Glutamatergic neuron (in vitro differentiated cells): ENCODE measurements at regions not wholly inside any gene's neighbourhood (a gene's known extent, or its start where the extent isn't known, plus 50 kb on each side); places are given as distances from the start of the nearest gene placed in this dataset.

ENCODE experiments used
- DNase-seq: peaks from one replicate; pipeline ENCODE4 v3.0.0; 2022
- H3K27ac Mint-ChIP-seq: one replicate; pipeline ENCODE4 v1.8.0; 2020; ENCODE audit warnings: mild to moderate bottlenecking, mixed read lengths, inconsistent platforms; ENCODE audit not compliant: unreplicated experiment
- H3K27me3 Mint-ChIP-seq: one replicate; pipeline ENCODE4 v1.8.0; 2020; ENCODE audit warnings: mild to moderate bottlenecking, moderate library complexity, mixed read lengths, inconsistent platforms; ENCODE audit not compliant: unreplicated experiment
- H3K36me3 Mint-ChIP-seq: one replicate; pipeline ENCODE4 v1.8.0; 2020; ENCODE audit warnings: mild to moderate bottlenecking, mixed read lengths, inconsistent platforms; ENCODE audit not compliant: unreplicated experiment
- H3K4me1 Mint-ChIP-seq: one replicate; pipeline ENCODE4 v1.8.0; 2020; ENCODE audit warnings: mild to moderate bottlenecking, low read depth, mixed read lengths, inconsistent platforms; ENCODE audit not compliant: unreplicated experiment
- H3K4me3 Mint-ChIP-seq: one replicate; pipeline ENCODE4 v1.8.0; 2020; ENCODE audit warnings: mild to moderate bottlenecking, mixed read lengths, inconsistent platforms; ENCODE audit not compliant: unreplicated experiment
- H3K9me3 Mint-ChIP-seq: one replicate; pipeline ENCODE4 v1.8.0; 2020; ENCODE audit warnings: mild to moderate bottlenecking, moderate library complexity, mixed read lengths, inconsistent platforms; ENCODE audit not compliant: unreplicated experiment
- CTCF ChIP-seq: fragments of 200-600 bp; sonication (generic); IDR thresholded peaks from one replicate; pipeline ENCODE4 v1.5.0; 2021; ENCODE audit not compliant: partially characterized antibody, unreplicated experiment

DNA sequence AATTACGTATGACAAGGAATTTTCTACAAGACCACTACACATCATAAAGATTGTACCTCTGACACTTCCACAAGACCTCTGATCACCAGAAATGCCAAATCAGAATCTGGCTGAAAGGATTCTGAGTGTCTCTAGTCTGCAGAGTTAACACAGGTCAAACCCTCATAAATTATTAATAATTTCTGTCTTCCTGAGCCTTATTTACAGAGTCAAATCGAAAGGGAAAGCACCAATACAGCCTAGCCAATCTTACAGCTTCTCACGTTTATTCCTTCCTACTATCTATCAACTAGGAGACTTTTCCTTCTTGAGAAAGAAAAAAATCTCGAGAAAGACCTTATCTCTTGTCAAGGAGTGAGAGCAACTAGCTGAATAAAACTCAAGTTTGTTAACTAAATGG is 2151.6 kb downstream of the MRPL39 start:
- Mint-ChIP-seq H3K4me3 (no peak overlapping the region), H3K9me3 (no peaks in the 10 kb centered on the region), H3K4me1 (peaks cover 5% of the 10 kb centered on the region), H3K27ac (no peak overlapping the region), H3K36me3 (no peaks in the 10 kb centered on the region), H3K27me3 (no peaks in the 10 kb centered on the region)
- no peak for TF ChIP-seq CTCF
- no peak for DNase-seq

- DNase-seq, result peak; percentile 64
- no peaks in the 10 kb centered on the region for H3K27me3 Mint-ChIP-seq
- TF ChIP-seq CTCF, result peak; percentile 58
- no peak overlapping the region for H3K4me3 Mint-ChIP-seq
- H3K36me3 Mint-ChIP-seq, result no peaks in the 10 kb centered on the region
- H3K4me1 Mint-ChIP-seq, result peaks cover 5% of the 10 kb centered on the region
- H3K9me3 Mint-ChIP-seq, result no peaks in the 10 kb centered on the region
- H3K27ac Mint-ChIP-seq, result no peak overlapping the region
Measured at GRCh38 chr21:23452384-23453083, 2154.7 kb downstream of the MRPL39 start.

- peak overlapping the region; percentile 70 for H3K27ac Mint-ChIP-seq
- peaks cover 2% of the 10 kb centered on the region for H3K27me3 Mint-ChIP-seq
- H3K4me3 Mint-ChIP-seq, result peak overlapping the region; percentile 41
- H3K4me1 Mint-ChIP-seq, result peaks cover 35% of the 10 kb centered on the region
- no peaks in the 10 kb centered on the region for H3K36me3 Mint-ChIP-seq
- peaks cover 7% of the 10 kb centered on the region for H3K9me3 Mint-ChIP-seq
- TF ChIP-seq CTCF, result no peak
- DNase-seq, result no peak
Measured at GRCh38 chr21:23445307-23445706, 2162.0 kb downstream of the MRPL39 start.

DNA sequence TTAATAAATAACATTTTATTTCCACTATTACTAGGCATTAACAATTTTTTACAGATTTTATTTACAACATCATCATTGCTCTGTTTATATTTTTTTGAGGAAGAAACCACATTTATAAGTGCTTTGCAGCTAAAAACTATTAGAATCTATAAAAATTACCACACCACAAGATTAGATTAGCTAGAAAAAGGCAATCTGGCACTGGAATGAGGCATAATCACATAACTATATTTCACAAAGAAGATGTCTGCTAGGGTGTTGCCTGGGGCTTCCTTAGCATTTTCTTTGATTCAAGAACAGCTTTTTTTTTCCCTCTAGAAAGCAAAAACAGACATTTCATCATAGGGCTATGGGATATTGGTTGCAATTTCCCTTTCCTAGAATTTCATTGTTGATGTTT is 2169.2 kb downstream of the MRPL39 start:
- Mint-ChIP-seq H3K4me1 (peaks cover 25% of the 10 kb centered on the region), H3K27ac (no peak overlapping the region), H3K4me3 (no peak overlapping the region), H3K36me3 (peaks cover 7% of the 10 kb centered on the region), H3K27me3 (peaks cover 2% of the 10 kb centered on the region), H3K9me3 (peaks cover 3% of the 10 kb centered on the region)
- no peak for DNase-seq
- TF ChIP-seq CTCF, result no peak

DNA sequence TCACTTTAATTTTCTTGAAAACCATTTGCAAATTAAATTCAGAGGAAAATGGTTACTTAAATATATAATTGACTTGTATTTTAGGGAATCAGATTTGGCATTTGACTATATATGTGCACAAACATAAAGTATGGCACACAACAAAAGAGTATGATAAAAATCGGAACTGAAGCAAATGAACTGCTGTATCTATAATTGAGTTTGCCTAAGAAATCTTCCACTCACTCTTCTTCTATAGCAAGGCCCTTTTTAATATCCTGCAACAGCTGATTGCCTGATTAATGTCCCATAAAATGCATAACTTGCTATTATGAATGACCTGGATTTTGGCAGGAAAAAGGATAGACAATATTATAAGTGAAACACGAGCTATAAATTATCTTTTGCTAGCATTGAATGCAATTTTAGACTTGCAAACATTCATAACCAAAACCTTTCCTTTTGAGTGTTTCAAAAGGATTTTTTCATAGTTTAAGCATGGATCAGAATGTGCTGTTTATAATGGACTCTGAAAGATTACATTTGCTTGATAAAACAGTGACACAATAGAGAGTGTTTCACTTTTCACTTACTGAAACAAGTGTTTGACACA is 2204.3 kb downstream of the MRPL39 start:
- no peak for TF ChIP-seq CTCF
- Mint-ChIP-seq H3K27me3 (peaks cover 2% of the 10 kb centered on the region), H3K4me1 (peaks cover 16% of the 10 kb centered on the region), H3K4me3 (no peak overlapping the region), H3K27ac (no peak overlapping the region), H3K36me3 (no peaks in the 10 kb centered on the region), H3K9me3 (peaks cover 3% of the 10 kb centered on the region)
- DNase-seq, result no peak
